ENCODE measurements at regions not wholly inside any gene's neighbourhood (a gene's known extent, or its start where the extent isn't known, plus 50 kb on each side); places are given as distances from the start of the nearest gene placed in this dataset.

DNA sequence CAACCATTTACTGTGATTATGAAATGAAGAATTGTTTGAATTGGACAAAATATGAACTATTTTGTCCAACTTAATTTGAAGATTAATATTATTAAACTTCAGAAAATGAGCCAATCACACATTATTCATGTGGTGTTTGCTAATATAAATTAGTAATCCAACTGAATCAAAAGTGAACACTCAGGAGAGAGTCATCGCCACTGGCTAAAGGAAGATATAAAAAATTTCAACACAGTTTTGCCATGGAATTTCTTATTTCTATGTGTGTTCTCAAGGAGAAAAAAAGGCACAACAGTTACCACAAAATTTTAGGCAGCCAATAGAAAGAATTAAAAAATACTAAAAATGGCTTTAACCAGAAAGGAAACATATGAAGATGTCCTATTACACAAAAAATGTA, 2683.8 kb downstream of the PCDH9 start:
- Histone ChIP-seq H3K27ac (ENCODE audit: low read depth in 1 of 2, low read length in 2 of 2) (no peak overlapping the region), H3K36me3 (ENCODE audit: control insufficient read depth in 4 of 4, insufficient read depth in 3 of 4, low read depth in 1 of 4, low read length in 3 of 4) (no peaks in the 10 kb centered on the region), H3K27me3 (ENCODE audit: control insufficient read depth in 4 of 4, insufficient read depth in 4 of 4, low read length in 3 of 4) (peaks cover 0 to 3% (median 0%) of the 10 kb centered on the region in 4 donors), H3K9me3 (ENCODE audit: control insufficient read depth in 4 of 4, low read length in 3 of 4) (no peaks in the 10 kb centered on the region), H3K4me1 (ENCODE audit: control insufficient read depth in 4 of 4, insufficient read depth in 4 of 4, low read length in 3 of 4) (no peaks in the 10 kb centered on the region), H3K9ac (ENCODE audit: low read depth in 1 of 2, low read length in 2 of 2) (no peak overlapping the region), H3K4me3 (ENCODE audit: low read depth in 1 of 3, low read length in 3 of 3) (no peak overlapping the region)
- WGBS, result 85% methylated on average over 1 of the region's 1 CpG
- no peak for TF ChIP-seq GABPA (IDR thresholded peaks at IDR 0.05 in 1 of 2, conservative IDR thresholded peaks at IDR 0.05 in 1 of 2)
- no peak for TF ChIP-seq SP1 (IDR thresholded peaks at IDR 0.05)
- TF ChIP-seq, protein P1, sequence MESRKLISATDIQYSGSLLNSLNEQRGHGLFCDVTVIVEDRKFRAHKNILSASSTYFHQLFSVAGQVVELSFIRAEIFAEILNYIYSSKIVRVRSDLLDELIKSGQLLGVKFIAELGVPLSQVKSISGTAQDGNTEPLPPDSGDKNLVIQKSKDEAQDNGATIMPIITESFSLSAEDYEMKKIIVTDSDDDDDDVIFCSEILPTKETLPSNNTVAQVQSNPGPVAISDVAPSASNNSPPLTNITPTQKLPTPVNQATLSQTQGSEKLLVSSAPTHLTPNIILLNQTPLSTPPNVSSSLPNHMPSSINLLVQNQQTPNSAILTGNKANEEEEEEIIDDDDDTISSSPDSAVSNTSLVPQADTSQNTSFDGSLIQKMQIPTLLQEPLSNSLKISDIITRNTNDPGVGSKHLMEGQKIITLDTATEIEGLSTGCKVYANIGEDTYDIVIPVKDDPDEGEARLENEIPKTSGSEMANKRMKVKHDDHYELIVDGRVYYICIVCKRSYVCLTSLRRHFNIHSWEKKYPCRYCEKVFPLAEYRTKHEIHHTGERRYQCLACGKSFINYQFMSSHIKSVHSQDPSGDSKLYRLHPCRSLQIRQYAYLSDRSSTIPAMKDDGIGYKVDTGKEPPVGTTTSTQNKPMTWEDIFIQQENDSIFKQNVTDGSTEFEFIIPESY (IDR thresholded peaks at IDR 0.05), result no peak
- no peak for TF ChIP-seq HNF4G (IDR thresholded peaks at IDR 0.05)
- TF ChIP-seq, protein P2, sequence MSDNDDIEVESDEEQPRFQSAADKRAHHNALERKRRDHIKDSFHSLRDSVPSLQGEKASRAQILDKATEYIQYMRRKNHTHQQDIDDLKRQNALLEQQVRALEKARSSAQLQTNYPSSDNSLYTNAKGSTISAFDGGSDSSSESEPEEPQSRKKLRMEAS (IDR thresholded peaks at IDR 0.05), result no peak
- TF ChIP-seq TAF1 (conservative IDR thresholded peaks at IDR 0.05), result no peak
- TF ChIP-seq, protein P3, sequence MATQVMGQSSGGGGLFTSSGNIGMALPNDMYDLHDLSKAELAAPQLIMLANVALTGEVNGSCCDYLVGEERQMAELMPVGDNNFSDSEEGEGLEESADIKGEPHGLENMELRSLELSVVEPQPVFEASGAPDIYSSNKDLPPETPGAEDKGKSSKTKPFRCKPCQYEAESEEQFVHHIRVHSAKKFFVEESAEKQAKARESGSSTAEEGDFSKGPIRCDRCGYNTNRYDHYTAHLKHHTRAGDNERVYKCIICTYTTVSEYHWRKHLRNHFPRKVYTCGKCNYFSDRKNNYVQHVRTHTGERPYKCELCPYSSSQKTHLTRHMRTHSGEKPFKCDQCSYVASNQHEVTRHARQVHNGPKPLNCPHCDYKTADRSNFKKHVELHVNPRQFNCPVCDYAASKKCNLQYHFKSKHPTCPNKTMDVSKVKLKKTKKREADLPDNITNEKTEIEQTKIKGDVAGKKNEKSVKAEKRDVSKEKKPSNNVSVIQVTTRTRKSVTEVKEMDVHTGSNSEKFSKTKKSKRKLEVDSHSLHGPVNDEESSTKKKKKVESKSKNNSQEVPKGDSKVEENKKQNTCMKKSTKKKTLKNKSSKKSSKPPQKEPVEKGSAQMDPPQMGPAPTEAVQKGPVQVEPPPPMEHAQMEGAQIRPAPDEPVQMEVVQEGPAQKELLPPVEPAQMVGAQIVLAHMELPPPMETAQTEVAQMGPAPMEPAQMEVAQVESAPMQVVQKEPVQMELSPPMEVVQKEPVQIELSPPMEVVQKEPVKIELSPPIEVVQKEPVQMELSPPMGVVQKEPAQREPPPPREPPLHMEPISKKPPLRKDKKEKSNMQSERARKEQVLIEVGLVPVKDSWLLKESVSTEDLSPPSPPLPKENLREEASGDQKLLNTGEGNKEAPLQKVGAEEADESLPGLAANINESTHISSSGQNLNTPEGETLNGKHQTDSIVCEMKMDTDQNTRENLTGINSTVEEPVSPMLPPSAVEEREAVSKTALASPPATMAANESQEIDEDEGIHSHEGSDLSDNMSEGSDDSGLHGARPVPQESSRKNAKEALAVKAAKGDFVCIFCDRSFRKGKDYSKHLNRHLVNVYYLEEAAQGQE (IDR thresholded peaks at IDR 0.05), result no peak
- no peak for TF ChIP-seq YY1 (IDR thresholded peaks at IDR 0.05)
- TF ChIP-seq EGR1 (IDR thresholded peaks at IDR 0.05; ENCODE audit: low read depth in 2 of 2), result no peak
- no peak for TF ChIP-seq RXRA (IDR thresholded peaks at IDR 0.05)
- no peak for DNase-seq (ENCODE audit: low spot score)

DNA sequence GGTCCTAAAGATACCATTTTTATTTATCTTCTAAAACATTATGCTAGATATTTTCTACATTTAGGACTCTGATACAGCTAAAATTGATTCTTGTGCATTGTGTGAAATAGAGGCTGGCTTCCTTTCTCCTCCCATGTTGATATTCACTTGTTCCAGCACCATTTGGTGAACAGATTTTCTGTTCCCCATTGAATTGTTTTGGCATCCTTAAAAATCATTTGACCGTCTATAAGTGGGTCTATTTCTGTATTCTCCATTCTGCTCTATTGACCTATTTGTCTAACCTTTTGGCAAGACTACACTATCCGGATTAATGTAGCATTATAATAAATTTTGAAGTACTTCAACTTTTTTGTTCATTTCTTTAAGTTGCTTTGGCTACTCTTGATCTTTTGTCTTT, 2689.2 kb downstream of the PCDH9 start:
- H3K9ac ChIP-seq (ENCODE audit: low read depth in 1 of 2, low read length in 2 of 2), result no peak overlapping the region
- no peaks in the 10 kb centered on the region for H3K36me3 ChIP-seq (ENCODE audit: control insufficient read depth in 4 of 4, insufficient read depth in 3 of 4, low read depth in 1 of 4, low read length in 3 of 4)
- 70% methylated on average over 2 of the region's 2 CpGs for WGBS

More for the DNA sequence above, 2689.2 kb downstream of the PCDH9 start:
- TF ChIP-seq NR2F2 (IDR thresholded peaks at IDR 0.05) (no peak), SP1 (IDR thresholded peaks at IDR 0.05) (no peak), RXRA (IDR thresholded peaks at IDR 0.05) (no peak), TAF1 (conservative IDR thresholded peaks at IDR 0.05) (no peak), HNF4A (conservative IDR thresholded peaks at IDR 0.05) (no peak), RAD21 (IDR thresholded peaks at IDR 0.05) (no peak), FOXA1 (IDR thresholded peaks at IDR 0.05) (no peak)
- TF ChIP-seq, protein P2 (IDR thresholded peaks at IDR 0.05), result no peak
- TF ChIP-seq, protein P4, sequence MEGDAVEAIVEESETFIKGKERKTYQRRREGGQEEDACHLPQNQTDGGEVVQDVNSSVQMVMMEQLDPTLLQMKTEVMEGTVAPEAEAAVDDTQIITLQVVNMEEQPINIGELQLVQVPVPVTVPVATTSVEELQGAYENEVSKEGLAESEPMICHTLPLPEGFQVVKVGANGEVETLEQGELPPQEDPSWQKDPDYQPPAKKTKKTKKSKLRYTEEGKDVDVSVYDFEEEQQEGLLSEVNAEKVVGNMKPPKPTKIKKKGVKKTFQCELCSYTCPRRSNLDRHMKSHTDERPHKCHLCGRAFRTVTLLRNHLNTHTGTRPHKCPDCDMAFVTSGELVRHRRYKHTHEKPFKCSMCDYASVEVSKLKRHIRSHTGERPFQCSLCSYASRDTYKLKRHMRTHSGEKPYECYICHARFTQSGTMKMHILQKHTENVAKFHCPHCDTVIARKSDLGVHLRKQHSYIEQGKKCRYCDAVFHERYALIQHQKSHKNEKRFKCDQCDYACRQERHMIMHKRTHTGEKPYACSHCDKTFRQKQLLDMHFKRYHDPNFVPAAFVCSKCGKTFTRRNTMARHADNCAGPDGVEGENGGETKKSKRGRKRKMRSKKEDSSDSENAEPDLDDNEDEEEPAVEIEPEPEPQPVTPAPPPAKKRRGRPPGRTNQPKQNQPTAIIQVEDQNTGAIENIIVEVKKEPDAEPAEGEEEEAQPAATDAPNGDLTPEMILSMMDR (IDR thresholded peaks at IDR 0.05; ENCODE audit: low read depth, low read length, missing input control), result no peak
- TF ChIP-seq, protein P1 (IDR thresholded peaks at IDR 0.05), result no peak
- TF ChIP-seq, protein P3 (IDR thresholded peaks at IDR 0.05), result no peak
- Histone ChIP-seq H3K27ac (ENCODE audit: low read depth in 1 of 2, low read length in 2 of 2) (no peak overlapping the region), H3K4me1 (ENCODE audit: control insufficient read depth in 4 of 4, insufficient read depth in 4 of 4, low read length in 3 of 4) (no peaks in the 10 kb centered on the region), H3K4me3 (ENCODE audit: low read depth in 1 of 3, low read length in 3 of 3) (no peak overlapping the region), H3K27me3 (ENCODE audit: control insufficient read depth in 4 of 4, insufficient read depth in 4 of 4, low read length in 3 of 4) (peaks cover 0 to 3% (median 0%) of the 10 kb centered on the region in 4 donors), H3K9me3 (ENCODE audit: control insufficient read depth in 4 of 4, low read length in 3 of 4) (no peaks in the 10 kb centered on the region)
- DNase-seq (ENCODE audit: low spot score), result no peak

All from liver (tissue), 8 donors.